Prostate gland (tissue), 2 donors: ENCODE measurements at regions not wholly inside any gene's neighbourhood (a gene's known extent, or its start where the extent isn't known, plus 50 kb on each side); places are given as distances from the start of the nearest gene placed in this dataset.

Experiments used
- DNase-seq: peaks from one replicate; pipeline ENCODE4 v3.0.0-alpha.2; 2019; ENCODE audit warnings: low spot score
- H3K27ac ChIP-seq, 2 donors: fragments of 200-600 bp; sonication (generic); 2 replicates each; pipeline ENCODE4 v1.5.1; 2017 to 2019
- H3K27me3 ChIP-seq: fragments of 200-600 bp; sonication (generic); replicated peaks from 2 replicates; pipeline ENCODE4 v1.5.1; 2019; ENCODE audit not compliant: insufficient read depth
- H3K36me3 ChIP-seq, 2 donors: fragments of 200-600 bp; sonication (generic); 1 replicate in 1 of 2; 2 replicates in 1 of 2; pipeline versions ENCODE4 v1.5.1 to v1.8.1; 2017 to 2019
- H3K4me1 ChIP-seq: fragments of 200-600 bp; sonication (generic); replicated peaks from 2 replicates; pipeline ENCODE4 v1.5.1; 2019
- H3K4me3 ChIP-seq, 2 donors: fragments of 200-600 bp; sonication (generic); 2 replicates each; pipeline ENCODE4 v1.5.1; 2017 to 2019
- H3K9me3 ChIP-seq: fragments of 200-600 bp; sonication (generic); 2 replicates; pipeline ENCODE4 v1.5.1; 2017
- POLR2A ChIP-seq: fragments of 450-650 bp; IDR thresholded peaks from one replicate; pipeline ENCODE4 v1.6.1; 2016; ENCODE audit warnings: antibody characterized with exemption, mild to moderate bottlenecking
- POLR2AphosphoS5 ChIP-seq: sonication (generic); formaldehyde crosslinking; IDR thresholded peaks from one replicate; pipeline ENCODE4 v1.6.1; 2017; ENCODE audit warnings: antibody characterized with exemption
- WGBS: methylation state at CpG from one replicate; pipeline ENCODE4 v1.1.5; 2018; 5-methylcytosine and 5-hydroxymethylcytosine counted together
- intact Hi-C: fragments of 100-400 bp; cut with DNase I; formaldehyde crosslinking; loops from one replicate; pipeline ENCODE4 v1.14.2; 2022
- TF ChIP-seq, protein P1 (sequence below), 4 experiments: fragments of 200-600 bp in 2 of 4; fragments of 450-650 bp in 2 of 4; sonication (generic) in 2 of 4; IDR thresholded peaks; 1 replicate in 3 of 4; 2 replicates in 1 of 4; pipeline ENCODE4 v1.5.1; 2016 to 2019; ENCODE audit warnings: antibody characterized with exemption in 4 of 4, mild to moderate bottlenecking in 2 of 4, moderate library complexity in 2 of 4

DNA sequence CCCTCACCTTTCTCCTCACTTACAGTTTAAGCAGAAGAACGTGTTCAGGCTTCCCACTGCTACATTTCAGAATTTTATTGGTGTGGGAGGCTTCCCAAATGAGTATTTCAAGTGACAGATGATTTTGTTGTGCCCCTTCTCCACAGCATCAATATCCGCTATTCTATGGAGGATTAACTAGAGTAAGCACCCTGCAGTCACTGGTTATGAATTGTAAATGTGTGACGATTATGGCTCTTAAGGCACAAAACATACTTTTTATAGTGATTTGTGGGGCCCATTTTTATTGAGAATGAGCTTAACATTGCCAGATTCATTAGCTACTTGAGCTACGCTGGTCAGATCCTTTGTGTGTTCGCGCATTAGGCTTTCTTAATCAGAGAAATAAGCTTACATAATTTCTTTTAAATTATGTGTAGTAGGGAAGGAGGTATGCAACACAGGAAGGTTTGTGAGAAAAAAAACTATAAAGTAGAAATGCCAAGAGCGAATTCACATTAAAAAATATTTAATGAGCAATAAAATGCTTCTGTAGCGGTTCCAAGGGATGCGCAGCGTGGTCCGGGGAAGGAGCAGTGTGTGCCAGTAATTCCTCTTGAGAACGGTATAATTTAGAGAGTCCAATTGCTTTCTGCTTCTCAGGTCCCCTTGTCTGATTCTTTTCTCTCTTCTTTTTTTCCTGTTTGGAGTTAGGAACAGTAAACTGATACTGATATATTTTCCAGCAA is 2380.4 kb downstream of the MAT2B start:
- Histone ChIP-seq H3K4me1 (no peaks in the 10 kb centered on the region), H3K27ac (no peak overlapping the region), H3K4me3 (no peak overlapping the region), H3K36me3 (no peaks in the 10 kb centered on the region), H3K9me3 (no peaks in the 10 kb centered on the region), H3K27me3 (no peaks in the 10 kb centered on the region)
- no peak for DNase-seq
- 20% methylated on average over 12 of the region's 12 CpGs for WGBS
- intact Hi-C loops, result no loop called here
- TF ChIP-seq, protein P1, sequence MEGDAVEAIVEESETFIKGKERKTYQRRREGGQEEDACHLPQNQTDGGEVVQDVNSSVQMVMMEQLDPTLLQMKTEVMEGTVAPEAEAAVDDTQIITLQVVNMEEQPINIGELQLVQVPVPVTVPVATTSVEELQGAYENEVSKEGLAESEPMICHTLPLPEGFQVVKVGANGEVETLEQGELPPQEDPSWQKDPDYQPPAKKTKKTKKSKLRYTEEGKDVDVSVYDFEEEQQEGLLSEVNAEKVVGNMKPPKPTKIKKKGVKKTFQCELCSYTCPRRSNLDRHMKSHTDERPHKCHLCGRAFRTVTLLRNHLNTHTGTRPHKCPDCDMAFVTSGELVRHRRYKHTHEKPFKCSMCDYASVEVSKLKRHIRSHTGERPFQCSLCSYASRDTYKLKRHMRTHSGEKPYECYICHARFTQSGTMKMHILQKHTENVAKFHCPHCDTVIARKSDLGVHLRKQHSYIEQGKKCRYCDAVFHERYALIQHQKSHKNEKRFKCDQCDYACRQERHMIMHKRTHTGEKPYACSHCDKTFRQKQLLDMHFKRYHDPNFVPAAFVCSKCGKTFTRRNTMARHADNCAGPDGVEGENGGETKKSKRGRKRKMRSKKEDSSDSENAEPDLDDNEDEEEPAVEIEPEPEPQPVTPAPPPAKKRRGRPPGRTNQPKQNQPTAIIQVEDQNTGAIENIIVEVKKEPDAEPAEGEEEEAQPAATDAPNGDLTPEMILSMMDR (IDR thresholded peaks at IDR 0.05), result no peak
- TF ChIP-seq POLR2AphosphoS5 (no peak), POLR2A (no peak)

DNA sequence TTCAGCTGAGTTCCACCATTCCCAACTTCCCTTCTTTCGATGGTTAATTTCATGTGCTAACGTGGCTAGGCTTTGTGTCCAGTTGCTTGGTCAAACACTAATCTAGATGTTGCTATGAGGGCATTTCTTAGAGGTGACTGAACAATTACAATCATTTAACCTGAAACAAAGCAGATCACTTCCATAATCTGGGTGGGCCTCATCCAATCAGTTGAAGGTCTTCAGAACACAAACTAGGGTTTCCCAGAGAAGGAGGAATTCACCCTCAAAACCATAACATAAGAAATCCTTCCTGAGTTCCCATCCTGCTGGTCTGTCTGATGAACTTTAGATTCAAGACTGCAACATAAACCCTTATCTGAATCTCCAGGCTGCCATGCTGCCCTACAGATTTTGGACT is 2381.7 kb downstream of the MAT2B start:
- Histone ChIP-seq H3K36me3 (no peaks in the 10 kb centered on the region), H3K4me3 (no peak overlapping the region), H3K4me1 (no peaks in the 10 kb centered on the region), H3K27ac (no peak overlapping the region), H3K9me3 (no peaks in the 10 kb centered on the region), H3K27me3 (no peaks in the 10 kb centered on the region)
- TF ChIP-seq, protein P1 (IDR thresholded peaks at IDR 0.05), result no peak
- TF ChIP-seq POLR2A (no peak), POLR2AphosphoS5 (no peak)
- WGBS, result 92% methylated on average over 2 of the region's 2 CpGs
- DNase-seq, result no peak
- intact Hi-C loops, result no loop called here

DNA sequence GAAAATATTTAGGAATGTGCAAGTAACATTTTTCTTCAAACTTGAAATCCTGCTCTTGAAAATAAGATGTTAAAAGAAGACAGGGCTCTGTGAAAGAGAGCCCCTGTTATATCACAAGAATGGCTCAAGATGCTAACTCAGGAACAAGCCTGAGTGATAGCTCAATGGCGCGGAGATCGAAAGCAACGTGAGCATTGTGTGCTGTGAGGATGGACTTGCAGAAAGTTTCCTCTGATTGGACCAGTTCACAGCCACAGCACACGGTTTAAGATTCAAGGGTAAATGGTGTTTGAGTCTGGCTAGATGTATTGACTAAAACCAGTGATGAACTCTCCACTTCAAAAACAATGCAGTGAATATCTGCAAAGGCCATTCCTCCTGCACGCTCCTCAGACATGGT is 2387.0 kb downstream of the MAT2B start:
- WGBS, result 92% methylated on average over 6 of the region's 6 CpGs
- intact Hi-C loops, result no loop called here
- Histone ChIP-seq H3K4me1 (no peaks in the 10 kb centered on the region), H3K9me3 (no peaks in the 10 kb centered on the region), H3K4me3 (no peak overlapping the region), H3K36me3 (no peaks in the 10 kb centered on the region), H3K27me3 (no peaks in the 10 kb centered on the region), H3K27ac (no peak overlapping the region)
- TF ChIP-seq, protein P1 (IDR thresholded peaks at IDR 0.05), result no peak
- TF ChIP-seq POLR2AphosphoS5 (no peak), POLR2A (no peak)
- no peak for DNase-seq

DNA sequence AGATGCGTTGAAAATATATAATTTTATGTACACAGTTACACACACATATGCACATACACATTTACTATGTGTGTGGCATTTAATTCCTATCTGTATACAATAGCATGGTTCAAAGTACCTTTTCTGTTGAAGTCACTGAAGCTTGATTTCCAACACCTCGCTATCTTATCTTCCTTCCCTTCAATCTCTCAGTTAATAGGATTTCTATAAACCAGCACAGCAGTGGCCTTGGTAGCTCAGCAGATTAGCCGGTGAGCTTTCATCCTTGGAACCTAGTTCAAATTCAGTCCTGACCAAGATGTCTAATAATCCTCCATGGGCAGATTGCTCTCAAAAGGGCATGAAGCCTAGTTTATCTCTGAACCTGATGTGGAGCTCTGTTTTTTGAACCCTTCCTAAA is 2389.5 kb downstream of the MAT2B start:
- 86% methylated on average over 3 of the region's 3 CpGs for WGBS
- H3K27me3 ChIP-seq, result no peaks in the 10 kb centered on the region
- DNase-seq, result no peak
- intact Hi-C loops, result no loop called here
- no peak overlapping the region for H3K27ac ChIP-seq
- H3K4me1 ChIP-seq, result no peaks in the 10 kb centered on the region
- no peak for TF ChIP-seq POLR2AphosphoS5
- no peak for TF ChIP-seq POLR2A
- TF ChIP-seq, protein P1 (IDR thresholded peaks at IDR 0.05), result no peak
- no peaks in the 10 kb centered on the region for H3K36me3 ChIP-seq
- no peak overlapping the region for H3K4me3 ChIP-seq
- H3K9me3 ChIP-seq, result no peaks in the 10 kb centered on the region

DNA sequence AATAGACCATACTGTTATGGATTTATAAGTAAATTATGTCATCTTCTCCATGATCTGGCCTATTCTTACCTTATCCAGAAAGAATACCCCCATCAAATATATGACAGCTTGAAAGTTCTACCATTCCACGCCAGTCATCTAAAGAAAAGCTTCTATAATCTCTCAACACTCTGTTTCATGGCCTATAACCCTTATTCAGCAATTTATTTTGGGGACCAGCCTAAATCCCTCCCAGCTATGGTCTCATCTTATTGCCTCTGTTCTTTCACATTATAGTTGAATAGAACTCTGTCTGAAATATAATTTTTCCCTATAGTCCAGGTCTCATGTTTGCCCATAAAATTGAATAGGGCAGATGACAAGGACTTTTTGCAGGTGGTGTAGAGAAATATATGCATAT is 2387.6 kb upstream of the WWC1 start:
- WGBS, result 92% methylated on average over 1 of the region's 1 CpG
- TF ChIP-seq POLR2A, result no peak
- no peak for TF ChIP-seq POLR2AphosphoS5
- TF ChIP-seq, protein P1 (IDR thresholded peaks at IDR 0.05), result no peak

More for the DNA sequence above, 2387.6 kb upstream of the WWC1 start:
- Histone ChIP-seq H3K4me3 (no peak overlapping the region), H3K27me3 (no peaks in the 10 kb centered on the region), H3K9me3 (no peaks in the 10 kb centered on the region), H3K27ac (no peak overlapping the region), H3K4me1 (no peaks in the 10 kb centered on the region), H3K36me3 (no peaks in the 10 kb centered on the region)
- intact Hi-C loops, result no loop called here
- DNase-seq, result no peak
